ENCODE measurements at regions not wholly inside any gene's neighbourhood (a gene's known extent, or its start where the extent isn't known, plus 50 kb on each side); places are given as distances from the start of the nearest gene placed in this dataset.

GRCh38 chr22:27676545-27677213, 124.9 kb downstream of the MN1 start:
- TF ChIP-seq POLR2A (IDR thresholded peaks at IDR 0.05) (no peak), CTCF (IDR thresholded peaks at IDR 0.05 in 4 of 5, conservative IDR thresholded peaks at IDR 0.05 in 1 of 5) (no peak)
- Histone ChIP-seq H3K4me3 (no peak overlapping the region), H3K27me3 (no peaks in the 10 kb centered on the region), H3K36me3 (no peaks in the 10 kb centered on the region), H3K27ac (peak overlapping the region in 1 of 4 donors; percentile 19), H3K9me3 (no peaks in the 10 kb centered on the region), H3K4me1 (peaks cover 15 to 19% of the 10 kb centered on the region in 2 donors)
- in situ Hi-C loops (cut with MboI; ENCODE audit: low sequenced_read_pairs in 4 of 4): no loop called here
- DNase-seq (no peak), ATAC-seq (no peak)
- intact Hi-C loops (cut with DNase I; ENCODE audit: low total_unique reads): no loop called here

GRCh38 chr22:27677905-27678458, 123.6 kb downstream of the MN1 start:
- no peak for ATAC-seq
- H3K27ac ChIP-seq: peak overlapping the region in 2 of 4 donors; percentile 12 to 46
- in situ Hi-C loops (cut with MboI; ENCODE audit: low sequenced_read_pairs in 4 of 4): no loop called here
- intact Hi-C loops (cut with DNase I; ENCODE audit: low total_unique reads): no loop called here
- no peaks in the 10 kb centered on the region for H3K36me3 ChIP-seq
- H3K27me3 ChIP-seq: no peaks in the 10 kb centered on the region
- no peaks in the 10 kb centered on the region for H3K9me3 ChIP-seq
- no peak for DNase-seq
- no peak for TF ChIP-seq POLR2A (IDR thresholded peaks at IDR 0.05)
- no peak overlapping the region for H3K4me3 ChIP-seq
- peaks cover 15 to 19% of the 10 kb centered on the region in 2 donors for H3K4me1 ChIP-seq

- H3K9me3 ChIP-seq: no peaks in the 10 kb centered on the region
- H3K4me1 ChIP-seq: peaks cover 6 to 7% of the 10 kb centered on the region in 2 donors
- ATAC-seq: no peak
- peak overlapping the region; percentile 21 to 98 (median 38) for H3K27ac ChIP-seq
- in situ Hi-C loops (cut with MboI; ENCODE audit: low sequenced_read_pairs in 4 of 4) (no loop called here), intact Hi-C loops (cut with DNase I; ENCODE audit: low total_unique reads) (no loop called here)
- TF ChIP-seq CTCF (IDR thresholded peaks at IDR 0.05 in 4 of 5, conservative IDR thresholded peaks at IDR 0.05 in 1 of 5) (no peak), POLR2A (IDR thresholded peaks at IDR 0.05) (no peak)
- H3K36me3 ChIP-seq: no peaks in the 10 kb centered on the region
- no peak for DNase-seq
- no peak overlapping the region for H3K4me3 ChIP-seq
- H3K27me3 ChIP-seq: no peaks in the 10 kb centered on the region
Observed at GRCh38 chr22:27679176-27679575, 122.4 kb downstream of the MN1 start.

- no peak for TF ChIP-seq POLR2A (IDR thresholded peaks at IDR 0.05)
- TF ChIP-seq CTCF (IDR thresholded peaks at IDR 0.05 in 4 of 5, conservative IDR thresholded peaks at IDR 0.05 in 1 of 5): no peak
- H3K27me3 ChIP-seq: no peaks in the 10 kb centered on the region
- in situ Hi-C loops (cut with MboI; ENCODE audit: low sequenced_read_pairs in 4 of 4) (no loop called here), intact Hi-C loops (cut with DNase I; ENCODE audit: low total_unique reads) (no loop called here)
- H3K36me3 ChIP-seq: no peaks in the 10 kb centered on the region
- DNase-seq (no peak), ATAC-seq (no peak)
- H3K27ac ChIP-seq: peak overlapping the region in 3 of 4 donors; percentile 21 to 98 (median 51)
- no peaks in the 10 kb centered on the region for H3K9me3 ChIP-seq
- H3K4me1 ChIP-seq: peaks cover 0 to 6% of the 10 kb centered on the region in 2 donors
- no peak overlapping the region for H3K4me3 ChIP-seq
Observed at GRCh38 chr22:27679693-27680488, 121.7 kb downstream of the MN1 start.

GRCh38 chr22:27680636-27681035, 120.9 kb downstream of the MN1 start:
- Histone ChIP-seq H3K4me3 (no peak overlapping the region), H3K4me1 (peaks cover 7 to 12% of the 10 kb centered on the region in 2 donors), H3K36me3 (no peaks in the 10 kb centered on the region), H3K9me3 (no peaks in the 10 kb centered on the region), H3K27me3 (no peaks in the 10 kb centered on the region), H3K27ac (peak overlapping the region in 3 of 4 donors; percentile 33 to 98 (median 95))
- TF ChIP-seq CTCF (IDR thresholded peaks at IDR 0.05 in 4 of 5, conservative IDR thresholded peaks at IDR 0.05 in 1 of 5) (no peak), POLR2A (IDR thresholded peaks at IDR 0.05) (no peak)
- in situ Hi-C loops (cut with MboI; ENCODE audit: low sequenced_read_pairs in 4 of 4) (no loop called here), intact Hi-C loops (cut with DNase I; ENCODE audit: low total_unique reads) (no loop called here)
- no peak for DNase-seq
- no peak for ATAC-seq

All from gastrocnemius medialis (tissue), 4 donors.